OCI-LY7 (cell line): ENCODE measurements at regions not wholly inside any gene's neighbourhood (a gene's known extent, or its start where the extent isn't known, plus 50 kb on each side); places are given as distances from the start of the nearest gene placed in this dataset.

Experiments
- BruUV-seq: library from RNA; stranded (reverse); fragments of 400-500 nt; replicated peaks from 2 replicates; lab custom pipeline; 2021; lab: Mats Ljungman, UMichigan
- CTCF ChIA-PET: fragments of 300-600 bp; sonication (Branson Sonifier 250); formaldehyde crosslinking; loops from one replicate; lab custom pipeline; 2022; ENCODE audit warnings: antibody characterized with exemption; ENCODE audit not compliant: unreplicated experiment; lab: Charles Lee
- POLR2A ChIA-PET: fragments of 300-600 bp; sonication (Branson Sonifier 250); formaldehyde crosslinking; loops from one replicate; lab custom pipeline; 2022; ENCODE audit warnings: antibody characterized with exemption; lab: Charles Lee
- DNase-seq: peaks from one replicate; pipeline ENCODE4 v3.0.0-alpha.2; 2015; ENCODE audit warnings: low spot score
- H2AFZ ChIP-seq: fragments of 200-600 bp; sonication (generic), shearing (Covaris generic); 2 replicates; pipeline ENCODE4 v1.6.1; 2014; ENCODE audit warnings: mild to moderate bottlenecking, antibody characterized with exemption, low read length, moderate library complexity
- H3K27ac ChIP-seq: fragments of 200-600 bp; sonication (generic); 2 replicates; pipeline ENCODE4 v1.5.1; 2014; ENCODE audit warnings: mixed run types, low read depth, mild to moderate bottlenecking, moderate library complexity, low read length, inconsistent platforms; ENCODE audit not compliant: poor library complexity, severe bottlenecking
- H3K36me3 ChIP-seq: fragments of 200-600 bp; sonication (generic); 2 replicates; pipeline ENCODE4 v1.6.1; 2014; ENCODE audit warnings: mild to moderate bottlenecking, antibody characterized with exemption, low read length, moderate library complexity, mixed read lengths; ENCODE audit not compliant: insufficient read depth
- H3K4me1 ChIP-seq: fragments of 200-600 bp; sonication (generic); 2 replicates; pipeline ENCODE4 v1.5.1; 2014; ENCODE audit warnings: mild to moderate bottlenecking, low read length; ENCODE audit not compliant: insufficient read depth, poor library complexity, severe bottlenecking
- H3K4me2 ChIP-seq: fragments of 200-600 bp; sonication (generic); 2 replicates; pipeline ENCODE4 v1.6.1; 2014; ENCODE audit warnings: mild to moderate bottlenecking, low read length
- H3K4me3 ChIP-seq: fragments of 200-600 bp; sonication (generic); 2 replicates; pipeline ENCODE4 v1.5.1; 2014; ENCODE audit warnings: mild to moderate bottlenecking, low read depth, low read length; ENCODE audit not compliant: poor library complexity, severe bottlenecking
- H3K79me2 ChIP-seq: fragments of 200-600 bp; sonication (generic); 2 replicates; pipeline ENCODE4 v1.6.1; 2016; ENCODE audit warnings: low read depth, mild to moderate bottlenecking, low read length, moderate library complexity, mixed read lengths; ENCODE audit not compliant: insufficient read depth
- H3K9me2 ChIP-seq: fragments of 200-600 bp; sonication (generic); 2 replicates; pipeline ENCODE4 v1.6.1; 2016; ENCODE audit warnings: mild to moderate bottlenecking, low read length, mixed read lengths; ENCODE audit not compliant: insufficient read depth
- H3K9me3 ChIP-seq: fragments of 200-600 bp; sonication (generic); 2 replicates; pipeline ENCODE4 v1.6.1; 2014; ENCODE audit warnings: mild to moderate bottlenecking, mixed run types, low read length, mixed read lengths
- H4K20me1 ChIP-seq: fragments of 200-600 bp; sonication (generic); 2 replicates; pipeline ENCODE4 v1.6.1; 2014; ENCODE audit warnings: mild to moderate bottlenecking, antibody characterized with exemption, low read length, moderate library complexity, mixed read lengths; ENCODE audit not compliant: insufficient read depth
- EZH2phosphoT487 ChIP-seq: fragments of 200-600 bp; sonication (generic); IDR thresholded peaks from 2 replicates; pipeline ENCODE4 v1.6.1; 2018; ENCODE audit warnings: low read depth, borderline replicate concordance, mild to moderate bottlenecking, mixed run types, antibody characterized with exemption, low read length, moderate library complexity, mixed read lengths
- intact Hi-C: fragments of 100-400 bp; cut with micrococcal nuclease; formaldehyde crosslinking; loops from one replicate; pipeline ENCODE4 v1.10.0; 2022; ENCODE audit not compliant: unreplicated experiment
- TF ChIP-seq, protein P1 (sequence below): fragments of 200-600 bp; sonication (generic); conservative IDR thresholded peaks from 2 replicates; pipeline ENCODE4 v1.5.1; 2014; ENCODE audit warnings: mild to moderate bottlenecking, antibody characterized with exemption, low read length, moderate library complexity, mixed read lengths

DNA sequence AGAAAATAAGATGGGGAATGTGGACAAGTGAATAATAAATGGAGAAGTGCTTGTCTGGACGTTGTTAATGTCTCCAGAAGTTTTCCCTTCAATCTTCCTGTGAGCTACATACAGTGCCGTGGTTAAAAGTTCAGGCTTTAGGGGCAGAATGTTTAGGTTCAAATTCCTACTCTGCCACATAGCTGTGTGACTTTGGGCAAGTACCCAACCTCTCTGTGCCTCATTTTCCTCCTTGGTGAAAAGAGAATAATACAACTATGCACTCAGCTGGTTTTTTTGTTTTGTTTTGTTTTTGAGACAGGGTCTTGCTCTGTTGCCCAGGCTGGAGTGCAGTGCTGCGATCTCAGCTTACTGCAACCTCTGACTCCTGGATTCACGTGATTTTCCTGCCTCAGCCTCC, 143.5 kb downstream of the CHIC2 start:
- Histone ChIP-seq H3K27ac (no peak overlapping the region), H3K36me3 (no peaks in the 10 kb centered on the region), H3K79me2 (no peaks in the 10 kb centered on the region), H4K20me1 (no peaks in the 10 kb centered on the region), H3K4me3 (no peak overlapping the region), H2AFZ (no peak overlapping the region), H3K9me2 (no peaks in the 10 kb centered on the region), H3K4me2 (no peak overlapping the region), H3K4me1 (no peaks in the 10 kb centered on the region), H3K9me3 (no peaks in the 10 kb centered on the region)
- ChIA-PET CTCF (no interaction called here), POLR2A (interaction anchor here (1.0 to 1.1 kb wide), 2 partner anchors 8 to 44 kb away, joined by 3 read pairs; no protein-coding TSS in a partner anchor)
- no TSS peak for BruUV-seq
- TF ChIP-seq, protein P1, sequence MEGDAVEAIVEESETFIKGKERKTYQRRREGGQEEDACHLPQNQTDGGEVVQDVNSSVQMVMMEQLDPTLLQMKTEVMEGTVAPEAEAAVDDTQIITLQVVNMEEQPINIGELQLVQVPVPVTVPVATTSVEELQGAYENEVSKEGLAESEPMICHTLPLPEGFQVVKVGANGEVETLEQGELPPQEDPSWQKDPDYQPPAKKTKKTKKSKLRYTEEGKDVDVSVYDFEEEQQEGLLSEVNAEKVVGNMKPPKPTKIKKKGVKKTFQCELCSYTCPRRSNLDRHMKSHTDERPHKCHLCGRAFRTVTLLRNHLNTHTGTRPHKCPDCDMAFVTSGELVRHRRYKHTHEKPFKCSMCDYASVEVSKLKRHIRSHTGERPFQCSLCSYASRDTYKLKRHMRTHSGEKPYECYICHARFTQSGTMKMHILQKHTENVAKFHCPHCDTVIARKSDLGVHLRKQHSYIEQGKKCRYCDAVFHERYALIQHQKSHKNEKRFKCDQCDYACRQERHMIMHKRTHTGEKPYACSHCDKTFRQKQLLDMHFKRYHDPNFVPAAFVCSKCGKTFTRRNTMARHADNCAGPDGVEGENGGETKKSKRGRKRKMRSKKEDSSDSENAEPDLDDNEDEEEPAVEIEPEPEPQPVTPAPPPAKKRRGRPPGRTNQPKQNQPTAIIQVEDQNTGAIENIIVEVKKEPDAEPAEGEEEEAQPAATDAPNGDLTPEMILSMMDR = no peak
- no peak for TF ChIP-seq EZH2phosphoT487
- intact Hi-C loops = no loop called here
- DNase-seq = no peak

DNA sequence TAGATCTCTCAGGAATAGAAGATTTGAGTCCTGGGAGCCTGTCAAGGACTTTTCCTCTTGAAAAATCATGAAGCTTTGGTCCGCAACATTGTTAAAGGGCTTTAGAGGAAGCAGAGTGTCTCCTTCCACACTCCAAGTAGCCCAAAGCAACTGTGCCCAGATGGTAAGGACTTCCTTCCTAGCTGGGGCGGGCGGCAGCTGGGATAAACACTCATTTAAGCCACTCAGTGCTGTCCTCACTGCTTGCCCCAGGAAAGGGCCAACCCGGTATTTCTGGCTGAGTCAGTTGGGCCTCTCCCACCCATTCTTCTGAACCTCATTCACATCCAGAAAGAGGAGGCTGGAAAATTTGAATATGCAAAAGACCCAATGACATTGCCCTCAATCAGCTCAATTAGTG, 144.3 kb downstream of the CHIC2 start:
- no peaks in the 10 kb centered on the region for H3K4me1 ChIP-seq
- no peak overlapping the region for H3K27ac ChIP-seq
- BruUV-seq = no TSS peak
- H4K20me1 ChIP-seq = no peaks in the 10 kb centered on the region
- no peaks in the 10 kb centered on the region for H3K9me2 ChIP-seq
- no peak overlapping the region for H3K4me3 ChIP-seq
- H3K36me3 ChIP-seq = no peaks in the 10 kb centered on the region
- TF ChIP-seq, protein P1 = no peak
- no peak for TF ChIP-seq EZH2phosphoT487
- no peak overlapping the region for H2AFZ ChIP-seq
- H3K79me2 ChIP-seq = no peaks in the 10 kb centered on the region
- ChIA-PET POLR2A (interaction anchor here (0.6 to 1.3 kb wide), 5 partner anchors 8 to 360 kb away, joined by 3 to 6 read pairs (median 3); no protein-coding TSS in a partner anchor), CTCF (no interaction called here)
- no peak overlapping the region for H3K4me2 ChIP-seq
- intact Hi-C loops = no loop called here
- DNase-seq = no peak
- no peaks in the 10 kb centered on the region for H3K9me3 ChIP-seq

DNA sequence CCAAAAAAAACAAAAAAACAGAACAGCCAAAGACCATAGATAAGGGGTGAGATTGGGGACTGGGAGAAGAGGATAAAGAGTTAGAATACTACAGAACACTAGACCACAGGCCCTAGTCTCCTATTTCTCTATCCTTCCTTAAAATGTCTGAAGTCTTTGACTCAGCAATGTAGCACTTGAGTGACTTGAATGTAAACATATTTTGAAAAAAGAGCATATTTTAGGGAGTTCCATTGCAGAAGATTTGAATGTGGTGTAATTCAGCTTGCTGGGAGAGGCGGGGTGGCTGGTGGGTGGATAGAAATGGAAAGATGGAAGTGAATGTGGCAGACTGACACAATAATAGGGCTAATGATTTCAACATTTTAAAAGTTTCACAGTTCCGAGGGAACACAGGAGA, 144.9 kb downstream of the CHIC2 start:
- ChIA-PET POLR2A (interaction anchor here (0.5 to 1.3 kb wide), 3 partner anchors 9 to 155 kb away, joined by 3 to 4 read pairs (median 3); no protein-coding TSS in a partner anchor), CTCF (no interaction called here)
- Histone ChIP-seq H3K4me1 (no peaks in the 10 kb centered on the region), H3K9me2 (no peaks in the 10 kb centered on the region), H3K27ac (no peak overlapping the region), H4K20me1 (no peaks in the 10 kb centered on the region), H2AFZ (no peak overlapping the region), H3K36me3 (no peaks in the 10 kb centered on the region), H3K9me3 (no peaks in the 10 kb centered on the region), H3K4me3 (no peak overlapping the region), H3K4me2 (no peak overlapping the region), H3K79me2 (no peaks in the 10 kb centered on the region)
- no peak for TF ChIP-seq EZH2phosphoT487
- TF ChIP-seq, protein P1 = no peak
- no TSS peak for BruUV-seq
- intact Hi-C loops = no loop called here
- no peak for DNase-seq
